Adrenal gland (tissue), 9 donors: ENCODE measurements at regions not wholly inside any gene's neighbourhood (a gene's known extent, or its start where the extent isn't known, plus 50 kb on each side); places are given as distances from the start of the nearest gene placed in this dataset.

ENCODE experiments used
- DNase-seq, 7 donors: peaks; one replicate each; pipeline ENCODE4 v3.0.0-alpha.2; 2019 to 2020
- H3K27ac ChIP-seq, 5 donors: fragments of 200-600 bp; sonication (generic) in 4 of 5; 1 replicate in 3 of 5; 2 replicates in 2 of 5; pipeline versions ENCODE4 v1.5.1 to v1.8.0; 2016 to 2020; ENCODE audit warnings: mild to moderate bottlenecking in 1 of 5
- H3K27me3 ChIP-seq: fragments of 200-600 bp; 2 replicates; pipeline ENCODE4 v1.8.0; 2021
- H3K36me3 ChIP-seq, 2 donors: fragments of 200-600 bp; replicated peaks in 1 of 2; 1 replicate in 1 of 2; 2 replicates in 1 of 2; pipeline versions ENCODE4 v1.5.1 to v1.8.0; 2018 to 2022
- H3K4me1 ChIP-seq, 2 donors: fragments of 200-600 bp; replicated peaks in 1 of 2; 1 replicate in 1 of 2; 2 replicates in 1 of 2; pipeline versions ENCODE4 v1.5.1 to v1.8.0; 2018 to 2021
- H3K4me3 ChIP-seq, 4 donors: fragments of 200-600 bp; sonication (generic) in 3 of 4; one replicate each; pipeline ENCODE4 v1.5.1; 2016 to 2018
- H3K9me3 ChIP-seq, 3 donors: fragments of 200-600 bp; sonication (generic) in 1 of 3; replicated peaks in 1 of 3; 1 replicate in 2 of 3; 2 replicates in 1 of 3; pipeline versions ENCODE4 v1.5.1 to v1.8.0; 2016 to 2021
- POLR2A ChIP-seq, 2 donors: fragments of 450-650 bp; IDR thresholded peaks; one replicate each; pipeline ENCODE4 v1.6.1; 2017; ENCODE audit warnings: antibody characterized with exemption in 2 of 2, mild to moderate bottlenecking in 2 of 2, moderate library complexity in 1 of 2
- WGBS, 4 donors: extraction: QIAGEN DNeasy Blood & Tissue Kit in 2 of 4; methylation state at CpG; one replicate each; pipeline versions ENCODE4 v1.1.5 to v1.1.7; 2013 to 2017; 5-methylcytosine and 5-hydroxymethylcytosine counted together
- intact Hi-C, 2 donors: fragments of 100-400 bp; cut with DNase I; formaldehyde crosslinking; loops; one replicate each; pipeline versions ENCODE4 v1.14.1 to v1.15.0; 2022 to 2023
- TF ChIP-seq, protein P1 (sequence below), 6 experiments: fragments of 450-650 bp in 4 of 6; fragments of 200-600 bp in 2 of 6; sonication (generic) in 1 of 6; IDR thresholded peaks; 1 replicate in 5 of 6; 2 replicates in 1 of 6; pipeline versions ENCODE4 v1.5.1 to v1.8.0; 2016 to 2021; ENCODE audit warnings: antibody characterized with exemption in 6 of 6, mild to moderate bottlenecking in 2 of 6, moderate library complexity in 1 of 6
- donor health status: healthy with polysubstance abuse.
- donor health status: Bipolar disorder and iron deficiency.
- donor health status: DM: yes; HTN: yes; CAD: no.
- donor health status: DM: no; HTN: no; CAD: no.
- donor health status: DM: no; HTN: no; CAD: no.

DNA sequence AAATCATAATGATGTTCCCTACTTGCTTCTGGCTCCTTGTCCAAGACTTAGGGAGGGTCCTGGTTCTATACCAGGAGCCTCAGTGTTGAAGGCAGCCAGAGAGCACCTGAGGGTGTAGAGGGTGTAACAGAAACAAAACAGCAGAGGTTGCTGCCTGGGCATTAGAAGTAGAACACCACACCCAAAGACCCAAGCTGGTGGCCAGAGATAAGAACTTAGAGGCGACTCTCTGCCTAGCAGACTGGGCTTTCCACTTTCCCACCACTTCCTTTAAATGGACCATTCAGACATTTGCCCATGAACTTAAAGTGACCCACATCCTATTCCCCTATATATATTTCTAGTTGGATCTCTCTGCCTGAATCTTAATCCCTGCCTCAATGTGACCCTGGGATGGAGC lies 189.8 kb downstream of the KLF13 start:
- Histone ChIP-seq H3K36me3 (no peaks in the 10 kb centered on the region), H3K4me1 (no peaks in the 10 kb centered on the region), H3K27me3 (no peaks in the 10 kb centered on the region), H3K27ac (no peak overlapping the region), H3K9me3 (no peaks in the 10 kb centered on the region), H3K4me3 (no peak overlapping the region)
- TF ChIP-seq POLR2A (IDR thresholded peaks at IDR 0.05): no peak
- TF ChIP-seq, protein P1, sequence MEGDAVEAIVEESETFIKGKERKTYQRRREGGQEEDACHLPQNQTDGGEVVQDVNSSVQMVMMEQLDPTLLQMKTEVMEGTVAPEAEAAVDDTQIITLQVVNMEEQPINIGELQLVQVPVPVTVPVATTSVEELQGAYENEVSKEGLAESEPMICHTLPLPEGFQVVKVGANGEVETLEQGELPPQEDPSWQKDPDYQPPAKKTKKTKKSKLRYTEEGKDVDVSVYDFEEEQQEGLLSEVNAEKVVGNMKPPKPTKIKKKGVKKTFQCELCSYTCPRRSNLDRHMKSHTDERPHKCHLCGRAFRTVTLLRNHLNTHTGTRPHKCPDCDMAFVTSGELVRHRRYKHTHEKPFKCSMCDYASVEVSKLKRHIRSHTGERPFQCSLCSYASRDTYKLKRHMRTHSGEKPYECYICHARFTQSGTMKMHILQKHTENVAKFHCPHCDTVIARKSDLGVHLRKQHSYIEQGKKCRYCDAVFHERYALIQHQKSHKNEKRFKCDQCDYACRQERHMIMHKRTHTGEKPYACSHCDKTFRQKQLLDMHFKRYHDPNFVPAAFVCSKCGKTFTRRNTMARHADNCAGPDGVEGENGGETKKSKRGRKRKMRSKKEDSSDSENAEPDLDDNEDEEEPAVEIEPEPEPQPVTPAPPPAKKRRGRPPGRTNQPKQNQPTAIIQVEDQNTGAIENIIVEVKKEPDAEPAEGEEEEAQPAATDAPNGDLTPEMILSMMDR (IDR thresholded peaks at IDR 0.05): no peak
- no peak for DNase-seq
- intact Hi-C loops: no loop called here
- 44 to 82% (median 59%) methylated on average over 1 of the region's 1 CpG for WGBS, 4 donors

DNA sequence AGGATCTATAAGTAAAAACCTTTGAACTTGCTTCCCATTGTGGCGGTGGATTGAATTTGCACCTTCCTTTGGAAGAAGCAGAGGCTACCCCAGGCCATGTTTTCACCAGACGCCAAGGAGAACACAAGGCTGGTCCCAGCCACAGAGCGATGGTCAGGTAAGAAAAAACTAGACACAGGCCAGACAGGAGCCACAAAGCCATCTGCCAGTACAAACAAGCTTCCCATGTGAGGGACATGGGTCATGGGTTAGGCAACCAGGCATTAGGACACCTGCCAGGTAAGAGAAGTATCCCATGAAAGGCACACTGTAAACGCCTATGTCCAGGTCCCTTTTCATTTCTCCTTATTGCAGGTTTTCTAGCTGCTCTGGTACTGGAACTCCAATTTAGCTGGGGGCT lies 190.2 kb downstream of the KLF13 start:
- TF ChIP-seq POLR2A (IDR thresholded peaks at IDR 0.05): no peak
- TF ChIP-seq, protein P1 (IDR thresholded peaks at IDR 0.05): no peak
- Histone ChIP-seq H3K36me3 (no peaks in the 10 kb centered on the region), H3K4me1 (no peaks in the 10 kb centered on the region), H3K9me3 (no peaks in the 10 kb centered on the region), H3K27ac (no peak overlapping the region), H3K4me3 (no peak overlapping the region), H3K27me3 (no peaks in the 10 kb centered on the region)
- WGBS, 4 donors: 91 to 95% (median 94%) methylated on average over 4 of the region's 4 CpGs
- intact Hi-C loops: no loop called here
- DNase-seq: no peak

DNA sequence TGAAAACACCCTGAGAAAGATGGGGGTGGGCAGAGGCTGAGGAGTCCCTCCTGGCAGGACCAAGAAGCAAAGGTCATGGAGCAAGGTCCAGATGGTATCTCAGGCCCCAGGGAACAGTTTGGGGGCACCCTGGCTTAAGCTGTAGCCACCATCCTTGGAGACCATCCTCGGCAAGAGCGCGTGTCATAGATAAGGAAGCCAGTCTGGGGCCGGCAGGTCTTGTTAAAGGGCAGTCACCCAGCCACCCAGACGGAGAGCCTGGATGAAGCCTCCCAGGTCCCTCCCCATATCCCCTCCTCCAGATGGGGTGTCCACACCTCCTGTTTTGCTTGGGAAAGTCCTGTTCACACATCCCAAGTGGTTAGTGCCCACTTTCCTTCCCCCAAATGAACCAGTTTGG lies 191.1 kb downstream of the KLF13 start:
- no peaks in the 10 kb centered on the region for H3K4me1 ChIP-seq
- intact Hi-C loops: no loop called here
- no peaks in the 10 kb centered on the region for H3K36me3 ChIP-seq
- no peak for DNase-seq
- H3K27ac ChIP-seq: no peak overlapping the region
- no peaks in the 10 kb centered on the region for H3K9me3 ChIP-seq
- WGBS, 4 donors: 77 to 97% (median 88%) methylated on average over 5 of the region's 5 CpGs
- no peaks in the 10 kb centered on the region for H3K27me3 ChIP-seq
- no peak for TF ChIP-seq POLR2A (IDR thresholded peaks at IDR 0.05)
- TF ChIP-seq, protein P1 (IDR thresholded peaks at IDR 0.05): no peak
- H3K4me3 ChIP-seq: no peak overlapping the region

DNA sequence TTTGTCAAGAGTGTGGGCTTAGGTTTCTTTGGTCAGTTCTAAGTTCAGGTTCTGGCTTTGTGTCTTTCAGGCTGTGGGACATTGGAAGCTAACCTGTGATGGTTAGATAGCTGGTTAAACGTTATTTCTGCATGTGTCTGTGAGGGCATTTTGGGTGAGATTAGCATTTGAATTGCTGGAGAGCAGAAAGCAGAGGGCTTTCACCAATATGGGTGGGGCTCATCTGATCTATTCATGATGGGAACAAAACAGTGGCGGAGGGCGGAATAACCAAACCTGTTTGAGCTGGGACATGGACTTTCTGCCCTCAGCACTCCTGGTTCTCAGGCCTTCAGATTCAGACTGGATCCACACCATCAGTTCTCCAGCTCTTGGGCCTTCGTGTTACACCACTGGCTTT lies 195.4 kb downstream of the KLF13 start:
- intact Hi-C loops: no loop called here

More for the DNA sequence above, 195.4 kb downstream of the KLF13 start:
- Histone ChIP-seq H3K36me3 (no peaks in the 10 kb centered on the region), H3K27me3 (no peaks in the 10 kb centered on the region), H3K4me3 (no peak overlapping the region), H3K9me3 (no peaks in the 10 kb centered on the region), H3K27ac (no peak overlapping the region), H3K4me1 (no peaks in the 10 kb centered on the region)
- WGBS, 4 donors: 81 to 84% (median 83%) methylated on average over 4 of the region's 4 CpGs
- TF ChIP-seq POLR2A (IDR thresholded peaks at IDR 0.05): no peak
- TF ChIP-seq, protein P1 (IDR thresholded peaks at IDR 0.05): no peak
- no peak for DNase-seq
